GM12875 (cell line): ENCODE measurements at regions not wholly inside any gene's neighbourhood (a gene's known extent, or its start where the extent isn't known, plus 50 kb on each side); places are given as distances from the start of the nearest gene placed in this dataset.

Experiments used
- H3K4me3 ChIP-seq: one replicate; pipeline ENCODE4 v1.5.1; 2011; ENCODE audit warnings: low read depth, low read length, control low read depth
- TF ChIP-seq, protein P1 (sequence below): IDR thresholded peaks from 2 replicates; pipeline ENCODE4 v1.5.1; 2011; ENCODE audit warnings: low read depth, mild to moderate bottlenecking, control low read depth, inconsistent platforms, low read length, moderate library complexity, borderline replicate concordance; ENCODE audit not compliant: insufficient read depth

GRCh38 chr16:76985392-76986045, 205.5 kb upstream of the MON1B start:
- no peak overlapping the region for H3K4me3 ChIP-seq
- TF ChIP-seq, protein P1, sequence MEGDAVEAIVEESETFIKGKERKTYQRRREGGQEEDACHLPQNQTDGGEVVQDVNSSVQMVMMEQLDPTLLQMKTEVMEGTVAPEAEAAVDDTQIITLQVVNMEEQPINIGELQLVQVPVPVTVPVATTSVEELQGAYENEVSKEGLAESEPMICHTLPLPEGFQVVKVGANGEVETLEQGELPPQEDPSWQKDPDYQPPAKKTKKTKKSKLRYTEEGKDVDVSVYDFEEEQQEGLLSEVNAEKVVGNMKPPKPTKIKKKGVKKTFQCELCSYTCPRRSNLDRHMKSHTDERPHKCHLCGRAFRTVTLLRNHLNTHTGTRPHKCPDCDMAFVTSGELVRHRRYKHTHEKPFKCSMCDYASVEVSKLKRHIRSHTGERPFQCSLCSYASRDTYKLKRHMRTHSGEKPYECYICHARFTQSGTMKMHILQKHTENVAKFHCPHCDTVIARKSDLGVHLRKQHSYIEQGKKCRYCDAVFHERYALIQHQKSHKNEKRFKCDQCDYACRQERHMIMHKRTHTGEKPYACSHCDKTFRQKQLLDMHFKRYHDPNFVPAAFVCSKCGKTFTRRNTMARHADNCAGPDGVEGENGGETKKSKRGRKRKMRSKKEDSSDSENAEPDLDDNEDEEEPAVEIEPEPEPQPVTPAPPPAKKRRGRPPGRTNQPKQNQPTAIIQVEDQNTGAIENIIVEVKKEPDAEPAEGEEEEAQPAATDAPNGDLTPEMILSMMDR, result no peak

- TF ChIP-seq, protein P1, result no peak
Measured at GRCh38 chr16:76988526-76988925, 202.5 kb upstream of the MON1B start.

DNA sequence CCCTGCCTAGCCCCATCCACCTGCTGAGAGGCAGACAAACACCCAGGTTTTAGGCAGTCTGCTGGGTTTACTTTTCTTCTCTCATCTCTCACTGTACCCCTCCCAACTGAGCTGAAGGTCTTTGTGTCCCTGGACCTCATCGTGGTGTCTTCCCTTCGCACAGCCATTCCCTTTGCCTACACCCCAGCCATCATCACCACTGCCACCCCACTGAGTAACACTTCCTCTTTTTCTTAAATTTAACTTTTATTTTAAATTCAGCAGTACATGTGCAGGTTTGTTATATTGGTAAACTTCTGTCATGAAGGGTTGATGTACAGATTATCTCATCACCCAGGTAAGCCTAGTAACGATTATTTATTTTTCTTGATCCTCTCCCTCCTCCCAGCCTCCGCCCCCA, 188.3 kb upstream of the MON1B start:
- TF ChIP-seq, protein P1, result no peak

More at GRCh38 chr16:76988526-76988925, 202.5 kb upstream of the MON1B start:
- H3K4me3 ChIP-seq, result no peak overlapping the region

DNA sequence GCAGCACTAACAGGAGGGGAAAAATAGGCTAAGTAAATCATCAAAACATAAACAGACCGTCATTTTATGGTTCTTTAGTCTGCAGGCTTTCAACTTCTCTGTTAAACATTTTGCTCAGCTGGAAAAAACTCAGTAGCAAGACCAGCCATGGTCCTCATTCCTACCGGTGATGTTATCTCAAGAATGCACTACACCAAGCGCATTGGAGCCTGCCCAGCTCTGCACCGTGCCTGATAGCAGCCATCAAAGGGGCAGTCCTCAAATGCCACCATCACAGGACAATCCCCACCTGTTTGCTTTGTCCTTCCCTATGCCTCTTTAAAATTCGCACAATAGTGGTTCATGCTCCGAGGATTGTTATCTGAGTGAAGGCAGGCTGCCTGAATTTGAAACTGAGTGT, 181.5 kb upstream of the MON1B start:
- TF ChIP-seq, protein P1, result no peak
- no peak overlapping the region for H3K4me3 ChIP-seq

More for the DNA sequence above, 188.3 kb upstream of the MON1B start:
- H3K4me3 ChIP-seq, result no peak overlapping the region

- TF ChIP-seq, protein P1, result no peak
- no peak overlapping the region for H3K4me3 ChIP-seq
Measured at GRCh38 chr16:77014441-77014840, 176.5 kb upstream of the MON1B start.

- TF ChIP-seq, protein P1, result no peak
Measured at GRCh38 chr16:77030600-77030999, 160.4 kb upstream of the MON1B start.

DNA sequence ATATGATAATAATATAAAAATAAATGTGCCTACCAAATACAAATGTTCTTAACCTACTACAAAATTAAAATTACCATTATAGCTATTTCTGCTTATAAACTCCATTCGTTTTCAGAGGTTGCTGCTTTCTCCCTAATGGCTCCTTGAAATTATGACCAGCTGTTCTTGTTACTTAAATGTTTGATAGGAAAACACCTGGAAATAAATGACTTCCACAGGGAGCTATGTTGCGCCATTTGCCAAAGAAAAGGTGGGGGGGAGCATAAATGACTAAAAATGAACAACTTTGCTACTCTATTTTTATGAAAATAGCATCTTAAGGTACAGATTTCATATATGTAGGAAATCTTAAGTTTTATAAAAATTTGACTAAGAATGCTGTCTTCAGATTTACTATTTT, 157.5 kb upstream of the MON1B start:
- TF ChIP-seq, protein P1, result no peak
- H3K4me3 ChIP-seq, result no peak overlapping the region

More at GRCh38 chr16:77030600-77030999, 160.4 kb upstream of the MON1B start:
- H3K4me3 ChIP-seq, result no peak overlapping the region
